IPS DF 6.9 (cell line): ENCODE measurements at regions not wholly inside any gene's neighbourhood (a gene's known extent, or its start where the extent isn't known, plus 50 kb on each side); places are given as distances from the start of the nearest gene placed in this dataset.

Experiments used
- DNase-seq: peaks from one replicate; pipeline ENCODE4 v3.0.0-alpha.2; 2013; ENCODE audit warnings: low read depth, low spot score
- H3K27ac ChIP-seq: one replicate; pipeline ENCODE4 v1.5.1; 2013; ENCODE audit warnings: low read length, control low read depth
- H3K27me3 ChIP-seq: 2 replicates; pipeline ENCODE4 v1.6.1; 2013; ENCODE audit warnings: mild to moderate bottlenecking, low read length; ENCODE audit not compliant: control insufficient read depth, insufficient read depth
- H3K36me3 ChIP-seq: 2 replicates; pipeline ENCODE4 v1.6.1; 2013; ENCODE audit warnings: low read length; ENCODE audit not compliant: control insufficient read depth, insufficient read depth
- H3K4me1 ChIP-seq: 2 replicates; pipeline ENCODE4 v1.6.1; 2013; ENCODE audit warnings: low read length; ENCODE audit not compliant: control insufficient read depth, insufficient read depth
- H3K4me3 ChIP-seq: 2 replicates; pipeline ENCODE4 v1.5.1; 2013; ENCODE audit warnings: mild to moderate bottlenecking, low read length
- H3K9me3 ChIP-seq: 2 replicates; pipeline ENCODE4 v1.6.1; 2013; ENCODE audit warnings: low read length, inconsistent platforms; ENCODE audit not compliant: control insufficient read depth, insufficient read depth
- WGBS: extraction: QIAGEN DNeasy Blood & Tissue Kit; methylation state at CpG from one replicate; pipeline ENCODE4 v1.1.7; 2013; ENCODE audit warnings: mixed read lengths, missing lambda C conversion rate; ENCODE audit not compliant: insufficient read length, insufficient coverage; 5-methylcytosine and 5-hydroxymethylcytosine counted together

DNA sequence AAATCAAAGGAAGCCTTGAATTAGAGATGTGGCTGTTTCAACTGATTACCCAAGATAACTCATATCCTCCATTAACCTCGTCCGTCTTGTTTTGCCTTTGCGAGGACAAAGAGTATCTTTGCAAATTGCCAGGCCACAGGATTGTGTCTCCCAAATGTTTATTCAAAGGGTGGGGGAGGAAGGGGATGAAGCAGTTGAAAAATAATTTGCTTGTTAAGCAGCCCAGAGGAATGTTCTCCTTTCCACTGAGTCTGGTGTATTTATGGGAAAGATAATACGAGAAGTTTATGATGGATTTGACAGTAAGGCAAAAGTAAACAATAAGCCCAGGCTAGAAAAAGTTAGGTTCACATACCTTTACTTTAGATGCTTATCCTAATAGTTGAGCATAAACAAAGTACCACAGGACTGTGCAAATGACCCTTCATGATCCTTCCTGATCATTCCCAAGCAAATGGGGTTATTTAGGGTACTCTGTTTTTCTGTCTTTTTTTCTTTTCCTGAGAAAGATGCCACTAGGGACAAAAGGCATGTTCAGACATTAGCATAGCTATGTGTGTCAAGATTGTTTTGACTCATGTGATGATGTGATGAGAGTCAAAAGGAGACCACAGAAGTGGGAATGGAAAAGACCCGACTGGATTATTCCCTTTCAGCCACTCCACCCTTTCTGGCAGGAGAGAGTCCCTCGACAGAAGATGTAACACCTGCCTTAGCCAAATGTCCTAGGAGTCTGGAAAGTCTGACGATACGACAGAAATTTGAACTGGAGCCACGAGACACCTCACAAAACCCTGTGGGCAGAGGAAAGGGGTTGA is 243.0 kb upstream of the GLI3 start:
- H3K27me3 ChIP-seq: no peaks in the 10 kb centered on the region
- no peak overlapping the region for H3K27ac ChIP-seq
- no CpG with 5 or more reads among the region's 9 CpGs for WGBS
- no peaks in the 10 kb centered on the region for H3K4me1 ChIP-seq
- H3K9me3 ChIP-seq: no peaks in the 10 kb centered on the region
- DNase-seq: no peak
- H3K4me3 ChIP-seq: no peak overlapping the region
- no peaks in the 10 kb centered on the region for H3K36me3 ChIP-seq

DNA sequence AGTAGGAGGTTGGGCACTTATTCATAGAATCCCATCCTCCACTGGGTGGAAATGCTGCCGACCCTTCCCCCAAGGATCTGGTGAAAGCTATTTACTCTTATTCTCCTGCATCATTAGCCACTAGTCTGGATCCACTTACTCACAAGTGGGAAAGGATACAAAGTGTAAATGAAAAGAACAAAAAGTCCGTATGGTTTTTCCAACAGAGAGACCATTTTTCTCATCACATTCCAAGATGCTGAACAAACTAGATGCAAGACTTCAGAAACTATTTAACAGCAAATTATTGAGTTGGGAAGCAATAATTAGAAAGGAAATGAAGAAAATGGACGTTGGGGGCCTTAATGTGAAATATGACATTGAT is 242.4 kb upstream of the GLI3 start:
- DNase-seq: no peak
- H3K9me3 ChIP-seq: no peaks in the 10 kb centered on the region
- no peaks in the 10 kb centered on the region for H3K4me1 ChIP-seq
- no peak overlapping the region for H3K4me3 ChIP-seq
- WGBS: no CpG with 5 or more reads among the region's 3 CpGs
- H3K27ac ChIP-seq: no peak overlapping the region
- H3K36me3 ChIP-seq: no peaks in the 10 kb centered on the region
- H3K27me3 ChIP-seq: no peaks in the 10 kb centered on the region

- Histone ChIP-seq H3K36me3 (no peaks in the 10 kb centered on the region), H3K27ac (no peak overlapping the region), H3K27me3 (no peaks in the 10 kb centered on the region), H3K9me3 (no peaks in the 10 kb centered on the region), H3K4me3 (no peak overlapping the region), H3K4me1 (no peaks in the 10 kb centered on the region)
- no CpG with 5 or more reads among the region's 6 CpGs for WGBS
- no peak for DNase-seq
These were observed 241.7 kb upstream of the GLI3 start for GRCh38 chr7:42478717-42479116.

DNA sequence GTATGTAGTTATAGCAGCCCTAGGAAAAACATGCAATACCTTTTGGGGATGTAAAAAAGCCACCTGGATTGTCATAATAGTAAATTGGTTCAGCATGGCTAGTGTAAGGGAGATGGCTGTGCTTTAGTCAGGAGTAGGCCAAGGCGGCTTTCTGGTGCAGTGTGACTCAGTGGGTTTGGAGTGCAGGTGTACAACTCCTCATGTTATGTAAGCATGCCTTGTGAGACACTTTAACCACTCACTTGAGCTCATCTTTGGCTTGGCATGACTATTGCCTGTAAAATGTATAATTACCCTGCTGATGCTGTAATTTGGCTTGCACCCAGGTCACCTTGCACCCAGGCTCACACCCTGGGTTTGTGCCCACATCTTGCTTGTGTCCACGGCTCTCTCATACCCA is 239.2 kb upstream of the GLI3 start:
- Histone ChIP-seq H3K9me3 (no peaks in the 10 kb centered on the region), H3K4me1 (no peaks in the 10 kb centered on the region), H3K27me3 (no peaks in the 10 kb centered on the region), H3K27ac (no peak overlapping the region), H3K4me3 (no peak overlapping the region), H3K36me3 (no peaks in the 10 kb centered on the region)
- WGBS: no CpG with 5 or more reads among the region's 2 CpGs
- no peak for DNase-seq

- no peaks in the 10 kb centered on the region for H3K9me3 ChIP-seq
- no peaks in the 10 kb centered on the region for H3K36me3 ChIP-seq
- H3K4me3 ChIP-seq: no peak overlapping the region
- WGBS: no CpG with 5 or more reads among the region's 5 CpGs
- no peaks in the 10 kb centered on the region for H3K4me1 ChIP-seq
- no peak for DNase-seq
- H3K27me3 ChIP-seq: no peaks in the 10 kb centered on the region
- H3K27ac ChIP-seq: no peak overlapping the region
These were observed 238.1 kb upstream of the GLI3 start for GRCh38 chr7:42475082-42475481.

GRCh38 chr7:42473099-42473498 is 236.1 kb upstream of the GLI3 start:
- Histone ChIP-seq H3K36me3 (no peaks in the 10 kb centered on the region), H3K27me3 (no peaks in the 10 kb centered on the region), H3K4me1 (no peaks in the 10 kb centered on the region), H3K4me3 (no peak overlapping the region), H3K27ac (no peak overlapping the region), H3K9me3 (no peaks in the 10 kb centered on the region)
- DNase-seq: no peak
- no CpG with 5 or more reads among the region's 5 CpGs for WGBS

- no peaks in the 10 kb centered on the region for H3K4me1 ChIP-seq
- no peak overlapping the region for H3K4me3 ChIP-seq
- no peak overlapping the region for H3K27ac ChIP-seq
- 100% methylated on average over 2 of the region's 3 CpGs for WGBS
- no peaks in the 10 kb centered on the region for H3K27me3 ChIP-seq
- no peaks in the 10 kb centered on the region for H3K9me3 ChIP-seq
- no peaks in the 10 kb centered on the region for H3K36me3 ChIP-seq
- DNase-seq: no peak
These were observed 234.7 kb upstream of the GLI3 start for GRCh38 chr7:42471573-42472174.

- no CpG with 5 or more reads among the region's 10 CpGs for WGBS
These were observed 232.3 kb upstream of the GLI3 start for GRCh38 chr7:42469341-42469740.

GRCh38 chr7:42468471-42468870 is 231.5 kb upstream of the GLI3 start:
- WGBS: no CpG with 5 or more reads among the region's 7 CpGs
- DNase-seq: no peak
- no peak overlapping the region for H3K4me3 ChIP-seq
- no peaks in the 10 kb centered on the region for H3K9me3 ChIP-seq
- H3K4me1 ChIP-seq: no peaks in the 10 kb centered on the region
- no peaks in the 10 kb centered on the region for H3K27me3 ChIP-seq
- H3K27ac ChIP-seq: no peak overlapping the region
- H3K36me3 ChIP-seq: no peaks in the 10 kb centered on the region

More at GRCh38 chr7:42469341-42469740, 232.3 kb upstream of the GLI3 start:
- H3K27me3 ChIP-seq: no peaks in the 10 kb centered on the region
- no peak overlapping the region for H3K27ac ChIP-seq
- H3K9me3 ChIP-seq: no peaks in the 10 kb centered on the region
- no peaks in the 10 kb centered on the region for H3K4me1 ChIP-seq
- no peak for DNase-seq
- H3K36me3 ChIP-seq: no peaks in the 10 kb centered on the region
- H3K4me3 ChIP-seq: no peak overlapping the region

DNA sequence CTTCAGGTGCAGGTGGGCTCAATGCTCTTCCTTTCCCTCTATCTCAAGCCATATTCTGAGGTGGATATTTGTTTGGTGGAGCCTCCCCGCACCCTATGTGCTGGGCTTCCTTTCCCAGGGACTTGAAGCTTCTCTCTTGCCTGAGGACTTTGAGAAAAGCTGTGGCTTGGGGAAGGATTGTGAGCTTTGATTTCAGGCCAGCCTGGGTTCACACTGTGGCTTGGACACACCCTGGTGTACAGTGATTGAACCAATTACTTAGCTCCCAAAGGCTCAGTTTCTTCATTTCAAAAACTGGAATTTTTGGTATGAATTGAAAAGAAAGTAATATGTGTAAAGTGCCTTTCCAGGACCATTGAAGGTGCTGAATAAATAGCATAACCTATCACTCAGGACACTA is 224.5 kb upstream of the GLI3 start:
- no peaks in the 10 kb centered on the region for H3K36me3 ChIP-seq
- no peak for DNase-seq
- H3K9me3 ChIP-seq: no peaks in the 10 kb centered on the region
- no peaks in the 10 kb centered on the region for H3K27me3 ChIP-seq
- H3K4me3 ChIP-seq: no peak overlapping the region
- H3K4me1 ChIP-seq: no peaks in the 10 kb centered on the region
- WGBS: no CpG with 5 or more reads among the region's 1 CpG
- no peak overlapping the region for H3K27ac ChIP-seq

DNA sequence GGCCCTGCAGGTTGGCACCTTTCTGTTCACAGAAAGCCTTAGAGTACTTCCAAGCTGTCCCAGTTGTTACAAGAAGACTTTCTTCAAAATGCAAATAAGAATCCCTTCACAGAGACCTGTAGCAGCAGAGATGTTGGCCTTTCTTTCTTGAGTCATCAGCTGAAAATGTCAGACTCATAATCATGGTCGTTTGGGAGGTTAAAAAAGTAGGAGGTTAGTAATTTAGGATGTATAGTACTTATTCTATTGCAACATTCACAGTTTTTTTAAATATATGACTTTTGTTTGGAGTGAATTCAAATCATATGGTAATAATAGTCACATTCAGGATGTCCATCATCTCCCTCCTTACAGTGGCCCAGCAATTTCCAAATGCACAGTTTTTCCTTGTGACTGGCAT is 223.9 kb upstream of the GLI3 start:
- Histone ChIP-seq H3K36me3 (no peaks in the 10 kb centered on the region), H3K4me1 (no peaks in the 10 kb centered on the region), H3K27ac (no peak overlapping the region), H3K27me3 (no peaks in the 10 kb centered on the region), H3K4me3 (no peak overlapping the region), H3K9me3 (no peaks in the 10 kb centered on the region)
- WGBS: no CpG with 5 or more reads among the region's 1 CpG
- no peak for DNase-seq
